ENCODE measurements at regions not wholly inside any gene's neighbourhood (a gene's known extent, or its start where the extent isn't known, plus 50 kb on each side); places are given as distances from the start of the nearest gene placed in this dataset.

- Histone ChIP-seq H3K27me3 (no peaks in the 10 kb centered on the region), H3K4me1 (peaks cover 0 to 8% (median 2%) of the 10 kb centered on the region in 4 donors), H3K36me3 (no peaks in the 10 kb centered on the region), H3K4me3 (no peak overlapping the region), H3K27ac (no peak overlapping the region), H3K9me3 (no peaks in the 10 kb centered on the region)
- no peak for DNase-seq
- 86 to 92% methylated on average over 2 of the region's 2 CpGs for WGBS, 2 donors (ENCODE audit: low coverage in 1 of 2)
- intact Hi-C loops (cut with DNase I; ENCODE audit: low total_unique reads) = no loop called here
- TF ChIP-seq POLR2AphosphoS5 (IDR thresholded peaks at IDR 0.05) (no peak), EP300 (IDR thresholded peaks at IDR 0.05; ENCODE audit: low read depth) (no peak), POLR2A (IDR thresholded peaks at IDR 0.05) (no peak)
- TF ChIP-seq, protein P1, sequence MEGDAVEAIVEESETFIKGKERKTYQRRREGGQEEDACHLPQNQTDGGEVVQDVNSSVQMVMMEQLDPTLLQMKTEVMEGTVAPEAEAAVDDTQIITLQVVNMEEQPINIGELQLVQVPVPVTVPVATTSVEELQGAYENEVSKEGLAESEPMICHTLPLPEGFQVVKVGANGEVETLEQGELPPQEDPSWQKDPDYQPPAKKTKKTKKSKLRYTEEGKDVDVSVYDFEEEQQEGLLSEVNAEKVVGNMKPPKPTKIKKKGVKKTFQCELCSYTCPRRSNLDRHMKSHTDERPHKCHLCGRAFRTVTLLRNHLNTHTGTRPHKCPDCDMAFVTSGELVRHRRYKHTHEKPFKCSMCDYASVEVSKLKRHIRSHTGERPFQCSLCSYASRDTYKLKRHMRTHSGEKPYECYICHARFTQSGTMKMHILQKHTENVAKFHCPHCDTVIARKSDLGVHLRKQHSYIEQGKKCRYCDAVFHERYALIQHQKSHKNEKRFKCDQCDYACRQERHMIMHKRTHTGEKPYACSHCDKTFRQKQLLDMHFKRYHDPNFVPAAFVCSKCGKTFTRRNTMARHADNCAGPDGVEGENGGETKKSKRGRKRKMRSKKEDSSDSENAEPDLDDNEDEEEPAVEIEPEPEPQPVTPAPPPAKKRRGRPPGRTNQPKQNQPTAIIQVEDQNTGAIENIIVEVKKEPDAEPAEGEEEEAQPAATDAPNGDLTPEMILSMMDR (IDR thresholded peaks at IDR 0.05) = no peak
- in situ Hi-C loops (cut with MboI; ENCODE audit: low pct_ligation_motif_present in 1 of 4, low pct_unique_long_range_greater_than_20kb in 1 of 4, low sequenced_read_pairs in 3 of 4) = no loop called here
These were observed 147.4 kb upstream of the SMAD3 start for GRCh38 chr15:66917904-66918448.

GRCh38 chr15:66919421-66919820, 146.0 kb upstream of the SMAD3 start:
- intact Hi-C loops (cut with DNase I; ENCODE audit: low total_unique reads) (no loop called here), in situ Hi-C loops (cut with MboI; ENCODE audit: low pct_ligation_motif_present in 1 of 4, low pct_unique_long_range_greater_than_20kb in 1 of 4, low sequenced_read_pairs in 3 of 4) (no loop called here)
- Histone ChIP-seq H3K27me3 (no peaks in the 10 kb centered on the region), H3K9me3 (no peaks in the 10 kb centered on the region), H3K36me3 (no peaks in the 10 kb centered on the region), H3K4me3 (no peak overlapping the region), H3K27ac (no peak overlapping the region), H3K4me1 (peaks cover 0 to 8% (median 2%) of the 10 kb centered on the region in 4 donors)
- WGBS, 2 donors (ENCODE audit: low coverage in 1 of 2) = 40 to 69% methylated on average over 1 to 8 of the region's 8 CpGs
- no peak for DNase-seq
- TF ChIP-seq, protein P1 (IDR thresholded peaks at IDR 0.05) = no peak
- TF ChIP-seq POLR2A (IDR thresholded peaks at IDR 0.05) (no peak), POLR2AphosphoS5 (IDR thresholded peaks at IDR 0.05) (no peak), EP300 (IDR thresholded peaks at IDR 0.05; ENCODE audit: low read depth) (no peak)

GRCh38 chr15:66921319-66921915, 144.0 kb upstream of the SMAD3 start:
- Histone ChIP-seq H3K4me1 (peaks cover 0 to 8% (median 2%) of the 10 kb centered on the region in 4 donors), H3K27ac (no peak overlapping the region), H3K27me3 (no peaks in the 10 kb centered on the region), H3K9me3 (no peaks in the 10 kb centered on the region), H3K36me3 (no peaks in the 10 kb centered on the region), H3K4me3 (no peak overlapping the region)
- WGBS, 2 donors (ENCODE audit: low coverage in 1 of 2) = 26 to 35% methylated on average over 5 to 6 of the region's 6 CpGs
- in situ Hi-C loops (cut with MboI; ENCODE audit: low pct_ligation_motif_present in 1 of 4, low pct_unique_long_range_greater_than_20kb in 1 of 4, low sequenced_read_pairs in 3 of 4) = no loop called here
- intact Hi-C loops (cut with DNase I; ENCODE audit: low total_unique reads) = no loop called here
- TF ChIP-seq, protein P1 (IDR thresholded peaks at IDR 0.05) = no peak
- TF ChIP-seq POLR2AphosphoS5 (IDR thresholded peaks at IDR 0.05) (no peak), EP300 (IDR thresholded peaks at IDR 0.05; ENCODE audit: low read depth) (no peak), POLR2A (IDR thresholded peaks at IDR 0.05) (no peak)
- peak; percentile 18 for DNase-seq

DNA sequence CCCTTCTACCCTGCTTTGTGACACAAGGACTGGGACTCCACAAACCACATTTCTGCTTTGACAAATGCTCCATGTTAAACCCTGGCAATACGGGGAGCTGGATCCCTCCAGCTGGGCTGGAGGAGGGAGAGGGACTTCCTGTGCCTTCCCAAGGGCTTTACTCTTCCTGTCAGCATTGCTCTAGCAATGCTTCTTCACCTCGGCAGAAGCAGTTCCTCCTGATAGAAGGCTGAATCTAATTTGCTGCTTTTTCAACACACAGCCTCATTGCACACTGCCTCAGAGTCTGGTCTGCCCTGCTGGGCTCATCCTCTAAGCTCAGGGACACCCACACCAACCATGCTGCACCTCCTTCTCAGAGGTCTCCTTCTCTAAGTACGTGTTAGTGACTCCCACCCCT, 142.8 kb upstream of the SMAD3 start:
- Histone ChIP-seq H3K36me3 (no peaks in the 10 kb centered on the region), H3K27ac (no peak overlapping the region), H3K4me3 (no peak overlapping the region), H3K4me1 (peaks cover 0 to 9% (median 2%) of the 10 kb centered on the region in 4 donors), H3K9me3 (no peaks in the 10 kb centered on the region), H3K27me3 (no peaks in the 10 kb centered on the region)
- no peak for DNase-seq
- 53 to 100% methylated on average over 1 to 3 of the region's 3 CpGs for WGBS, 2 donors (ENCODE audit: low coverage in 1 of 2)
- intact Hi-C loops (cut with DNase I; ENCODE audit: low total_unique reads) = no loop called here
- TF ChIP-seq POLR2AphosphoS5 (IDR thresholded peaks at IDR 0.05) = no peak
- TF ChIP-seq EP300 (IDR thresholded peaks at IDR 0.05; ENCODE audit: low read depth) = no peak
- TF ChIP-seq, protein P1 (IDR thresholded peaks at IDR 0.05) = no peak
- TF ChIP-seq POLR2A (IDR thresholded peaks at IDR 0.05) = no peak
- in situ Hi-C loops (cut with MboI; ENCODE audit: low pct_ligation_motif_present in 1 of 4, low pct_unique_long_range_greater_than_20kb in 1 of 4, low sequenced_read_pairs in 3 of 4) = no loop called here

All from transverse colon (tissue), 4 donors.